ENCODE measurements at regions not wholly inside any gene's neighbourhood (a gene's known extent, or its start where the extent isn't known, plus 50 kb on each side); places are given as distances from the start of the nearest gene placed in this dataset.

- no peak for DNase-seq
Measured at GRCh38 chr20:56841346-56841908, 212.3 kb downstream of the TFAP2C start.

- no peak for DNase-seq
Measured at GRCh38 chr20:56842056-56842455, 212.9 kb downstream of the TFAP2C start.

GRCh38 chr20:56843386-56843785 is 214.3 kb downstream of the TFAP2C start:
- DNase-seq: no peak

- DNase-seq: no peak
Measured at GRCh38 chr20:56843817-56844216, 214.7 kb downstream of the TFAP2C start.

- peak; percentile 16 for DNase-seq
Measured at GRCh38 chr20:56845546-56846086, 216.5 kb downstream of the TFAP2C start.

- no peak for DNase-seq
Measured at GRCh38 chr20:56848561-56848960, 219.5 kb downstream of the TFAP2C start.

- no peak for DNase-seq
Measured at GRCh38 chr20:56851552-56851951, 222.4 kb downstream of the TFAP2C start.

GRCh38 chr20:56855708-56856107 is 226.6 kb downstream of the TFAP2C start:
- no peak for DNase-seq

- DNase-seq: no peak
Measured at GRCh38 chr20:56857950-56858349, 228.8 kb downstream of the TFAP2C start.

- DNase-seq: no peak
Measured at GRCh38 chr20:56859039-56859800, 230.1 kb downstream of the TFAP2C start.

GRCh38 chr20:56859801-56860261 is 230.7 kb downstream of the TFAP2C start:
- DNase-seq: no peak

- peak; percentile 74 for DNase-seq
Measured at GRCh38 chr20:56860413-56860812, 231.3 kb downstream of the TFAP2C start.

GRCh38 chr20:56861590-56861989 is 232.5 kb downstream of the TFAP2C start:
- no peak for DNase-seq

- no peak for DNase-seq
Measured at GRCh38 chr20:56865055-56865454, 235.9 kb downstream of the TFAP2C start.

- DNase-seq: no peak
Measured at GRCh38 chr20:56867128-56867527, 238.0 kb downstream of the TFAP2C start.

GRCh38 chr20:56868746-56869145 is 239.6 kb downstream of the TFAP2C start:
- DNase-seq: no peak

- DNase-seq: no peak
Measured at GRCh38 chr20:56870271-56870670, 241.2 kb downstream of the TFAP2C start.

GRCh38 chr20:56871691-56872090 is 242.6 kb downstream of the TFAP2C start:
- no peak for DNase-seq

- no peak for DNase-seq
Measured at GRCh38 chr20:56872620-56873458, 243.7 kb downstream of the TFAP2C start.

GRCh38 chr20:56873836-56874235 is 244.7 kb downstream of the TFAP2C start:
- no peak for DNase-seq

- DNase-seq: peak; percentile 77
Measured at GRCh38 chr20:56875052-56875659, 246.1 kb downstream of the TFAP2C start.

GRCh38 chr20:56875803-56876202 is 246.7 kb downstream of the TFAP2C start:
- no peak for DNase-seq

GRCh38 chr20:56885521-56885920 is 256.4 kb downstream of the TFAP2C start:
- DNase-seq: no peak

Data from MV-4-11 (cell line).